NB4 (cell line): ENCODE measurements at regions not wholly inside any gene's neighbourhood (a gene's known extent, or its start where the extent isn't known, plus 50 kb on each side); places are given as distances from the start of the nearest gene placed in this dataset.

Experiments used
- DNase-seq: peaks from one replicate; pipeline ENCODE4 v3.0.0; 2010; ENCODE audit warnings: low read depth
- H3K4me3 ChIP-seq: one replicate; pipeline ENCODE4 v1.5.1; 2011; ENCODE audit warnings: mild to moderate bottlenecking, low read depth, low read length, moderate library complexity
- CTCF ChIP-seq: IDR thresholded peaks from one replicate; pipeline ENCODE4 v1.5.1; 2012; ENCODE audit warnings: low read depth, low read length
- MAX ChIP-seq: IDR thresholded peaks from 2 replicates; pipeline ENCODE4 v1.6.1; 2011; ENCODE audit warnings: low read depth, low read length
- MYC ChIP-seq: IDR thresholded peaks from 2 replicates; pipeline ENCODE4 v1.6.1; 2011; ENCODE audit warnings: low read depth, low read length
- POLR2A ChIP-seq: IDR thresholded peaks from 2 replicates; pipeline ENCODE4 v1.6.1; 2011; ENCODE audit warnings: mild to moderate bottlenecking; ENCODE audit not compliant: insufficient read length; ENCODE audit errors: extremely low read depth

- no peak overlapping the region for H3K4me3 ChIP-seq
- TF ChIP-seq MYC (no peak), MAX (no peak), POLR2A (no peak), CTCF (no peak)
- no peak for DNase-seq
Measured at GRCh38 chr10:130335336-130335735, 199.1 kb downstream of the GLRX3 start.

DNA sequence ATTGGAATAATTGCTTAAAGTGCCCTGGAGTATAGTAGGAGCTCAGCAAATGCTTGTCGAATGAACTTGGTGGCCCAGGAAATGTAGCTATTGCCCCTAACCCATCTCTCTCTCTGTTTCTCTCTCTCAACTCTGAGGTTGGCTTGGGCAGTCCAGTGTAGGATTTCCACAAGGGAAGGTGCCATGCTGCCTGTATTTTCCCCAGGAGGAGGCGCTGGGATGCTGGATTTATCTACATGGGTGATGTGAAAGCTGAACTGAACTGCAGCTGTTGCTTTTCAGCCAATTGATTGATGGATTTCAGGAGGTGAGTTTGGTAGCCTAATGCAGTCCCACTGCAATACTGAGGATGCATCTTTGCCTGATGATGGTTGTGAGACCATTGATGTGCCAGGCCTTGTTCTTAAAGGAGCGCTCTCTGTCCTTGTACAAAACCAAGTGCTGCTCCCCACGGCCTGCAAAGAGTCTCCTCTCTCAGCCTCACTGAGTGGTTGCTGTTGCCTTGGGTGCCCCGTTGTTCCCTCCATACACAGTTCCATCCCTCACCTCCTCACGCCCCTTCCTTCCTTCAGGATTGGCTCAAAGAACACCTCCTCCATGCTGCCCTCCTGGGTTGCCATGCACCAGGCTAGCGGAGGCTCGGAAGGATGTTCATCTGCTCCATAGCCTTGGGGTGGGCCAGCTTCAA, 200.6 kb downstream of the GLRX3 start:
- peak; percentile 21 for DNase-seq
- TF ChIP-seq CTCF, result peak; percentile 45
- no peak for TF ChIP-seq MAX
- H3K4me3 ChIP-seq, result no peak overlapping the region

- DNase-seq, result no peak
- no peak overlapping the region for H3K4me3 ChIP-seq
- TF ChIP-seq POLR2A (no peak), CTCF (no peak), MYC (no peak), MAX (no peak)
Measured at GRCh38 chr10:130337305-130337640, 201.1 kb downstream of the GLRX3 start.

DNA sequence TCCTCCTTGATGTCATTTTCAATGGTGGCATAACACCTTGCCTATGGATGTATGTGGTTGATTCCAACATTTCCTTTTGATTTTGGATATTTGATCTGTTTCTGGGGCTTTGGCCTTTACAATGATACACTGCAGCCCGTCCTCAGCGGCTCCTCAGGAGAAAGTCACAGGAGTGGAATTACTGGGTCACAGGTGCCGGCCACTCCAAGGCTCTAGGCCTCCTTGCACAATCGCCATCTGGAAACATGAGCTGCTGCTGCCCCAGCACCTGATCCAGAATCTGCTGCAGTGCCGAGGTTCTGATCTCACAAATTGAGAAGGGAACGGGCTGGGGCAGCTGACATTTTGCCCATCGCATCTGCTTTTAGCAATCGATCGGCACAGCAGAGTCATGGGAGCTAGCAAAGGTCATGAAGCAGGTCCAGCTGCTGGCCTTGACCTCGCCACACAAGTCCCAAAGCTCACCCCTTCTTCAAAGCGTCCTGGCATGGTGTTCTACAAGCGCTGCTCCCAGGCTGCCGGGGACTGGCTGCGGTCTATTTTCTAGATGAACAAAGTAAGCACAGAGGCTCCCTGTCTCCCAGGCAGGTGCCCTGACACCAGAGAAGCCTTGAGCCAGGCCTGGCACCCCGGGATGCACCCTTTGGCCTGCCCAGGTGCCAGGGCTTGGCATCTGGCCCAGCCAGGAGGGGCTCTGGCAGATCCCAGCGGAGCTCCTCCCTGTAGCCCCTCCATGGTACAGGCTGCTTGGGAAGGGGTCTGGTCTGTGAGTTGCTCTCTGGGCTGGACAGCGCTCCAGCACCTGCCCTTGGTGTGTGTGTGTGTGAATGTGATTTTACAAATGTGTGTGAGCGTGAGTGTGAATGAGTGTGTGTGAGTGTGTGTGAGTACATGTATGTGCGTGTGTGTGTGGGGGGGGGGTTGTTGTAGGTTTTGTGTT, 201.8 kb downstream of the GLRX3 start:
- TF ChIP-seq CTCF (no peak), MAX (no peak), MYC (no peak)
- no peak overlapping the region for H3K4me3 ChIP-seq
- DNase-seq, result no peak

DNA sequence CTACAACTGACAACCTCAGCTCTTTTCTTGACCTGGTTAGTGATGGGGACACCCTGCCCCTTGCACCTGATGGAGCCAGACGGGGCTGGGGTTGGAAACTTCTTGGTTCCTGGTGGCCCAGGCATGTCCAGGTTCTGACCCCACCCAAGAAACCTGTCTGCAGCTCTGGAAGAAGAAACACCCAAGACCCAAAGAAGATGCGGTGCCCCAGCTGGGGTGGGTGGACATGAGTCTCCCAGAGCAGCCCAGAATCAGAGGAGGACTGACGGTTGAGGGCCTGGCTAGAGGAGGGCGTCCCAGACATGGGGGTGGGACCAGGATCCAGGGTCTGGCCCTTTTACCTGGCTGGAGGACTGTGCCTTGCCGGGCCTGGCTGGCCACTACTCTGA, 202.4 kb downstream of the GLRX3 start:
- H3K4me3 ChIP-seq, result no peak overlapping the region
- DNase-seq, result no peak
- TF ChIP-seq POLR2A (no peak), MAX (no peak), CTCF (no peak), MYC (no peak)
